DND-41 (cell line): ENCODE measurements at regions not wholly inside any gene's neighbourhood (a gene's known extent, or its start where the extent isn't known, plus 50 kb on each side); places are given as distances from the start of the nearest gene placed in this dataset.

Experiments used
- ATAC-seq: fragments of 200-7000 bp; cut with Tn5 transposase; 3 replicates; pipeline ENCODE4 v1.9.1; 2021; ENCODE audit warnings: low read depth; ENCODE audit not compliant: insufficient read depth
- DNase-seq: peaks from one replicate; pipeline ENCODE4 v3.0.0-alpha.2; 2020
- H2AFZ ChIP-seq: 2 replicates; pipeline ENCODE4 v1.6.0; 2012; ENCODE audit warnings: low read depth, low read length
- H3K27ac ChIP-seq: 2 replicates; pipeline ENCODE4 v1.5.1; 2012; ENCODE audit warnings: low read length, inconsistent platforms
- H3K27me3 ChIP-seq: fragments of 200-600 bp; sonication (generic); 2 replicates; pipeline ENCODE4 v1.6.0; 2012; ENCODE audit warnings: low read length, mild to moderate bottlenecking, inconsistent platforms; ENCODE audit not compliant: insufficient read depth, poor library complexity
- H3K36me3 ChIP-seq: 2 replicates; pipeline ENCODE4 v1.5.1; 2012; ENCODE audit warnings: low read length, inconsistent platforms; ENCODE audit not compliant: insufficient read depth
- H3K4me1 ChIP-seq: 2 replicates; pipeline ENCODE4 v1.5.1; 2012; ENCODE audit warnings: mild to moderate bottlenecking, low read length; ENCODE audit not compliant: insufficient read depth
- H3K4me2 ChIP-seq: 2 replicates; pipeline ENCODE4 v1.6.0; 2012; ENCODE audit warnings: mild to moderate bottlenecking, moderate library complexity, low read length, inconsistent platforms; ENCODE audit not compliant: insufficient read depth
- H3K4me3 ChIP-seq, 2 experiments: fragments of 200-600 bp in 1 of 2; shearing (Covaris generic) in 1 of 2; 2 replicates each; pipeline ENCODE4 v1.5.1; 2012 to 2016; ENCODE audit warnings: inconsistent platforms in 2 of 2, low read length in 2 of 2, mild to moderate bottlenecking in 2 of 2, low read depth in 1 of 2, moderate library complexity in 1 of 2
- H3K79me2 ChIP-seq: 2 replicates; pipeline ENCODE4 v1.6.0; 2012; ENCODE audit warnings: low read length, inconsistent platforms; ENCODE audit not compliant: insufficient read depth
- H3K9ac ChIP-seq: 2 replicates; pipeline ENCODE4 v1.6.0; 2012; ENCODE audit warnings: low read depth, mild to moderate bottlenecking, inconsistent platforms, low read length, moderate library complexity
- H3K9me3 ChIP-seq: 2 replicates; pipeline ENCODE4 v1.5.1; 2012; ENCODE audit warnings: low read length, moderate library complexity, mild to moderate bottlenecking, inconsistent platforms; ENCODE audit not compliant: insufficient read depth, severe bottlenecking
- H4K20me1 ChIP-seq: 2 replicates; pipeline ENCODE4 v1.6.0; 2012; ENCODE audit warnings: low read length; ENCODE audit not compliant: insufficient read depth
- EZH2 ChIP-seq: IDR thresholded peaks from 3 replicates; pipeline ENCODE4 v1.6.1; 2012; ENCODE audit warnings: borderline replicate concordance, low read depth, mild to moderate bottlenecking, moderate library complexity, low read length, inconsistent platforms; ENCODE audit not compliant: severe bottlenecking
- TF ChIP-seq, protein P1 (sequence below): IDR thresholded peaks from 2 replicates; pipeline ENCODE4 v1.5.1; 2012; ENCODE audit warnings: borderline replicate concordance, low read length, moderate library complexity, mild to moderate bottlenecking; ENCODE audit not compliant: poor library complexity, severe bottlenecking; ENCODE audit errors: extremely low read depth

DNA sequence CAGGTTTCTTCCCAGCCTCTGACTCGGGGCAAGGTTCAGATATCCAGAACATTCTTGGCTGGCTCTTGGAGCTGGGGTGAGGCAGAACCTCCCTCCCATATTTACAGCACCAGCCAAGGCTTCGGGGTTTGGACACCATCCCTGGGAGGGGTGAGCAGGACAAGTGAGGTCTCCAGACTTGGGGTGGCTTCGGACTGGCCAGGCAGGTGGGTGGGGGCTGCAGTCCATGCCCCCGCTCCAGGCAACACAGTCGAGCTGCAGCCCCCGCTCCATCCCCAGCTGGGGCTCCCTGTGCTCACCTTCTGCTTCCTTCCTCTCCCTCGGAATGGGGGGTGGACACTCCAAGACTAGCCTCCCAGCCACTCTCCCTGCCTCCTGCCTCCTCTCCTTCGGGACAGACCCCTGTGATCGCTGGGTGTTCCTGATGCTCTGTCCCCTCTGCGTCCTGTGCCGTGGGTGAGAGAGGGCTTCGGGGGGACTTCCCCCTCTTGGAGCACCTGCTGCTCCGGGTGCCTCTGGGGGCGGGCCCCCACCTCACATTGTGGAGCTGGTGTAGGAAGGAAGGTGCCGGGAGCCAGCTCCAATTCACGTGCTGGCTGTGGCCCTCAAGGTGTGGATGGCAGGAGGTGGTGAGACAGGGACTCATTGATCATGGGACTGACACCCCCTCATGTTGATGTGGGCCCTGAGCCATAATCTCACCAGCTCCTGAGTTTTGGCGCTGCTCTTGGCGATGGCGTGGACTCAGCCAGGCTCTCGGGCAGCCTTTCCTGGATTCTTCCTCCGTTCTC lies 189.2 kb downstream of the SEC14L1 start:
- no peak overlapping the region for H3K27ac ChIP-seq
- no peak overlapping the region for H2AFZ ChIP-seq
- H3K9me3 ChIP-seq: no peaks in the 10 kb centered on the region
- H3K4me3 ChIP-seq: no peak overlapping the region
- no peaks in the 10 kb centered on the region for H3K27me3 ChIP-seq
- no peak for DNase-seq
- peaks cover 11% of the 10 kb centered on the region for H4K20me1 ChIP-seq
- H3K9ac ChIP-seq: no peak overlapping the region
- H3K79me2 ChIP-seq: no peaks in the 10 kb centered on the region
- no peak overlapping the region for H3K4me2 ChIP-seq
- TF ChIP-seq EZH2: no peak
- TF ChIP-seq, protein P1, sequence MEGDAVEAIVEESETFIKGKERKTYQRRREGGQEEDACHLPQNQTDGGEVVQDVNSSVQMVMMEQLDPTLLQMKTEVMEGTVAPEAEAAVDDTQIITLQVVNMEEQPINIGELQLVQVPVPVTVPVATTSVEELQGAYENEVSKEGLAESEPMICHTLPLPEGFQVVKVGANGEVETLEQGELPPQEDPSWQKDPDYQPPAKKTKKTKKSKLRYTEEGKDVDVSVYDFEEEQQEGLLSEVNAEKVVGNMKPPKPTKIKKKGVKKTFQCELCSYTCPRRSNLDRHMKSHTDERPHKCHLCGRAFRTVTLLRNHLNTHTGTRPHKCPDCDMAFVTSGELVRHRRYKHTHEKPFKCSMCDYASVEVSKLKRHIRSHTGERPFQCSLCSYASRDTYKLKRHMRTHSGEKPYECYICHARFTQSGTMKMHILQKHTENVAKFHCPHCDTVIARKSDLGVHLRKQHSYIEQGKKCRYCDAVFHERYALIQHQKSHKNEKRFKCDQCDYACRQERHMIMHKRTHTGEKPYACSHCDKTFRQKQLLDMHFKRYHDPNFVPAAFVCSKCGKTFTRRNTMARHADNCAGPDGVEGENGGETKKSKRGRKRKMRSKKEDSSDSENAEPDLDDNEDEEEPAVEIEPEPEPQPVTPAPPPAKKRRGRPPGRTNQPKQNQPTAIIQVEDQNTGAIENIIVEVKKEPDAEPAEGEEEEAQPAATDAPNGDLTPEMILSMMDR: no peak
- ATAC-seq: no peak
- H3K4me1 ChIP-seq: peaks cover 45% of the 10 kb centered on the region
- no peaks in the 10 kb centered on the region for H3K36me3 ChIP-seq

DNA sequence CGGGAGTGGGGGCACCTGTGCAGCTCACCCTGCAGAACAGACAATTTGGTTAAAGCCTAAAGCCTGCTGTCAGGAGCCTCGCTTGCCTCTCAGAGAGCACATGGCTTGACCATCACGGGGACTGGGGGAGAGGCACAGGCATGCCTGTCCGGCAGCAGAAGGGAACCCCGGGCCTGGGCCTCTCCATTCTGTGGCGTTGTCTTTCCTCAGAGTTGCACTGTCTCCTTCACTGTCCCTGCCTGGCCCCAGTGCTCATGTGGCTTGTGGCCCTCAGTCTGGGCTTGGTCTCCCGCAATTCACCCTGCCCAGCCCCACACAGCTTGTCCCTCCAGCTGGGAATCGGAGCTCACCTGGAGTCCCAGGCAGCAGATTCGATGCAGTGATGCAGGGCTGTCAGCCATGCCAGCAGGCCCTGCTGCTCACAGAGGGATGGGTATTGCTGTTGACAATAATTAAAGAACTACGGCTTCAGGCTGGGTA lies 189.9 kb downstream of the SEC14L1 start:
- no peak overlapping the region for H3K9ac ChIP-seq
- H3K9me3 ChIP-seq: no peaks in the 10 kb centered on the region
- DNase-seq (no peak), ATAC-seq (no peak)
- no peak for TF ChIP-seq EZH2
- H3K79me2 ChIP-seq: no peaks in the 10 kb centered on the region
- H3K4me2 ChIP-seq: no peak overlapping the region
- peaks cover 7% of the 10 kb centered on the region for H4K20me1 ChIP-seq
- H3K27ac ChIP-seq: no peak overlapping the region
- H3K36me3 ChIP-seq: no peaks in the 10 kb centered on the region
- no peak overlapping the region for H2AFZ ChIP-seq
- no peaks in the 10 kb centered on the region for H3K27me3 ChIP-seq
- peaks cover 38% of the 10 kb centered on the region for H3K4me1 ChIP-seq
- H3K4me3 ChIP-seq: no peak overlapping the region

DNA sequence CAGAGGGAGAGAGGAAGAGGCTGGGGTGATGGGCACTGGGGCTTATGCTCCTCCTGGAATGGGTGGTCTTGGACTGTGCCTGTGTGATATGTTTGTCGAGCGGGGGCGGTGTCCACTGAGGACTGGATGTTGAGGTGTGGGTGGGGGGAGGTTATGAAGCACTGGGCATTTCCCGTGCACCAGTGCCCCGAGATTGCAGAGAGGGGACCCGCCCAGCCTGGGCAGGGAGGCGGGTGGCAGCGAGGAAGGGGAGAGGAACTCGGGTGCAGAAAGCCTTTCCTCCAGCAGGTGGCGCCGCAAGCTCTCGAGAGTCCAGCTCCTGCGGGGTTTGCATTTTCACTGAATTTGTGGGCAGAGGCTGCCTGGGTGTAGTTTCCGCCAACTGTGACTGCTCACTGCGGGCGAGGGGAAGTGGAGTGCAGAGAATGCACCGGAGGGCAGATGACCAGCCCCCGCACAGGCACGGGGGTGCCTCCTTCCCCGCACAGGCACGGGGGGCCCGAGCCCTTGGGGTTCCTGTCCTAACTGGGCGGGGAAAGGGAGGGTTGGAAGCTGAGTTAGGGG lies 190.6 kb downstream of the SEC14L1 start:
- Histone ChIP-seq H3K4me1 (peaks cover 31% of the 10 kb centered on the region), H3K4me2 (peak overlapping the region; percentile 88), H3K9me3 (no peaks in the 10 kb centered on the region), H2AFZ (0 out of 2 replicates have a peak overlapping the region, but pooled peaks have one; percentile 33), H3K36me3 (no peaks in the 10 kb centered on the region), H3K79me2 (no peaks in the 10 kb centered on the region), H3K9ac (peak overlapping the region; percentile 55), H3K4me3 (peak overlapping the region in 1 of 2 experiments; percentile 52; a peak in 2 of 4 replicates), H4K20me1 (peaks cover 1% of the 10 kb centered on the region), H3K27me3 (no peaks in the 10 kb centered on the region), H3K27ac (peak overlapping the region; percentile 86)
- peak; percentile 94 for DNase-seq
- peak; percentile 89 for ATAC-seq
- TF ChIP-seq, protein P1: peak; percentile 99
- no peak for TF ChIP-seq EZH2
